RCC 7860 (cell line): ENCODE measurements at regions not wholly inside any gene's neighbourhood (a gene's known extent, or its start where the extent isn't known, plus 50 kb on each side); places are given as distances from the start of the nearest gene placed in this dataset.

Experiments used
- DNase-seq: peaks from one replicate; pipeline ENCODE4 v3.0.0-alpha.2; 2015; ENCODE audit warnings: low spot score
- FAIRE-seq: peaks from 2 replicates; lab custom pipeline; 2012; peaks lifted over from hg19 to GRCh38; lab: Jason Lieb, UNC

GRCh38 chr14:97604731-97605130, 807.5 kb downstream of the VRK1 start:
- FAIRE-seq: no peak
- no peak for DNase-seq

- no peak for FAIRE-seq
Observed at GRCh38 chr14:97618401-97618800, 821.2 kb downstream of the VRK1 start.

GRCh38 chr14:97618917-97619690, 821.9 kb downstream of the VRK1 start:
- DNase-seq (no peak), FAIRE-seq (no peak)

More at GRCh38 chr14:97618401-97618800, 821.2 kb downstream of the VRK1 start:
- no peak for DNase-seq

GRCh38 chr14:97620066-97620465, 822.9 kb downstream of the VRK1 start:
- no peak for FAIRE-seq

GRCh38 chr14:97624985-97625384, 827.8 kb downstream of the VRK1 start:
- FAIRE-seq (no peak), DNase-seq (no peak)

More at GRCh38 chr14:97620066-97620465, 822.9 kb downstream of the VRK1 start:
- no peak for DNase-seq

GRCh38 chr14:97625477-97625876, 828.3 kb downstream of the VRK1 start:
- DNase-seq (no peak), FAIRE-seq (no peak)

GRCh38 chr14:97626088-97626487, 828.9 kb downstream of the VRK1 start:
- FAIRE-seq (no peak), DNase-seq (no peak)

- no peak for FAIRE-seq
- no peak for DNase-seq
Observed at GRCh38 chr14:97630249-97630648, 833.1 kb downstream of the VRK1 start.

GRCh38 chr14:97633131-97633738, 836.1 kb downstream of the VRK1 start:
- no peak for DNase-seq
- no peak for FAIRE-seq

GRCh38 chr14:97634751-97635150, 837.6 kb downstream of the VRK1 start:
- no peak for FAIRE-seq

GRCh38 chr14:97638864-97639263, 841.7 kb downstream of the VRK1 start:
- no peak for FAIRE-seq

More at GRCh38 chr14:97634751-97635150, 837.6 kb downstream of the VRK1 start:
- no peak for DNase-seq

GRCh38 chr14:97640031-97640430, 842.8 kb downstream of the VRK1 start:
- DNase-seq (no peak), FAIRE-seq (no peak)

More at GRCh38 chr14:97638864-97639263, 841.7 kb downstream of the VRK1 start:
- DNase-seq: no peak

- DNase-seq: no peak
Observed at GRCh38 chr14:97641827-97642226, 844.6 kb downstream of the VRK1 start.

GRCh38 chr14:97642631-97643030, 845.4 kb downstream of the VRK1 start:
- FAIRE-seq (no peak), DNase-seq (no peak)

More at GRCh38 chr14:97641827-97642226, 844.6 kb downstream of the VRK1 start:
- FAIRE-seq: no peak

- no peak for FAIRE-seq
- DNase-seq: no peak
Observed at GRCh38 chr14:97644365-97644764, 847.2 kb downstream of the VRK1 start.

GRCh38 chr14:97649752-97650151, 852.6 kb downstream of the VRK1 start:
- DNase-seq (no peak), FAIRE-seq (no peak)

GRCh38 chr14:97655169-97655948, 858.2 kb downstream of the VRK1 start:
- DNase-seq (no peak), FAIRE-seq (no peak)

GRCh38 chr14:97657609-97658008, 860.4 kb downstream of the VRK1 start:
- FAIRE-seq (no peak), DNase-seq (no peak)

- FAIRE-seq (no peak), DNase-seq (no peak)
Observed at GRCh38 chr14:97687944-97688630, 890.9 kb downstream of the VRK1 start.

GRCh38 chr14:97688631-97689336, 891.6 kb downstream of the VRK1 start:
- FAIRE-seq: no peak
- DNase-seq: no peak
